Brain microvascular endothelial cell (primary cell): ENCODE measurements at regions not wholly inside any gene's neighbourhood (a gene's known extent, or its start where the extent isn't known, plus 50 kb on each side); places are given as distances from the start of the nearest gene placed in this dataset.

Experiments used
- DNase-seq: peaks from one replicate; pipeline ENCODE4 v3.0.0-alpha.2; 2020
- H3K27ac ChIP-seq: fragments of 250-450 bp; sonication (Bioruptor Pico); 2 replicates; pipeline ENCODE4 v1.5.1; 2020; ENCODE audit warnings: mild to moderate bottlenecking, moderate library complexity
- H3K27me3 ChIP-seq: fragments of 250-450 bp; sonication (Bioruptor Pico); replicated peaks from 2 replicates; pipeline ENCODE4 v1.5.1; 2020; ENCODE audit warnings: mild to moderate bottlenecking
- H3K36me3 ChIP-seq: fragments of 250-450 bp; sonication (Bioruptor Pico); replicated peaks from 2 replicates; pipeline ENCODE4 v1.5.1; 2020; ENCODE audit warnings: mild to moderate bottlenecking
- H3K4me3 ChIP-seq: 2 replicates; pipeline ENCODE4 v1.5.1; 2011; ENCODE audit warnings: low read depth, mild to moderate bottlenecking, control low read depth, low read length, moderate library complexity
- CTCF ChIP-seq: IDR thresholded peaks from 2 replicates; pipeline ENCODE4 v1.5.1; 2011; ENCODE audit warnings: low read depth, mild to moderate bottlenecking, moderate library complexity, low read length, control low read depth, inconsistent platforms; ENCODE audit errors: missing control alignments
- in situ Hi-C: cut with HindIII; loops from 2 replicates; pipeline ENCODE4 v1.10.0; 2017; ENCODE audit warnings: low sequenced_read_pairs, low pct_ligation_motif_present

DNA sequence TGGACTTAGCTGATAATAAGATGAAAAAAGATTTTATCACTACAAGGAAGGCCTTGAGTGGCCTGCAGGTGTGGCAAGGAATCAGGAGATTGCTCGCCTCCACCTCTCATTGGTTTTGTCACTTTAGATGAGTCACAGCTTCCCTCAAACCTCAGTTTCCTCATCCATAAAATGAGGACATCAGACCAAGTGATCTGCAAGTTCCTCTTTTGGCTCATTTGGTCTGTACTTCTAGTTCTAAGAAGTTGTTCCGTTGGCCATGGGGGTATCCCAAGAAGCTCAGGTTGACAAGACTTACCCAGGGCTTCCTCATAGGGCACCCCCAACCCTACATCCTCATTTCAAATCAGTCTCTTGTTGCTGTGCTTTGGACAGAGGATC is 254.1 kb downstream of the UACA start:
- no peak for TF ChIP-seq CTCF
- DNase-seq = no peak
- H3K4me3 ChIP-seq = no peak overlapping the region
- H3K36me3 ChIP-seq = no peaks in the 10 kb centered on the region
- no peak overlapping the region for H3K27ac ChIP-seq
- no peaks in the 10 kb centered on the region for H3K27me3 ChIP-seq
- in situ Hi-C loops = no loop called here

DNA sequence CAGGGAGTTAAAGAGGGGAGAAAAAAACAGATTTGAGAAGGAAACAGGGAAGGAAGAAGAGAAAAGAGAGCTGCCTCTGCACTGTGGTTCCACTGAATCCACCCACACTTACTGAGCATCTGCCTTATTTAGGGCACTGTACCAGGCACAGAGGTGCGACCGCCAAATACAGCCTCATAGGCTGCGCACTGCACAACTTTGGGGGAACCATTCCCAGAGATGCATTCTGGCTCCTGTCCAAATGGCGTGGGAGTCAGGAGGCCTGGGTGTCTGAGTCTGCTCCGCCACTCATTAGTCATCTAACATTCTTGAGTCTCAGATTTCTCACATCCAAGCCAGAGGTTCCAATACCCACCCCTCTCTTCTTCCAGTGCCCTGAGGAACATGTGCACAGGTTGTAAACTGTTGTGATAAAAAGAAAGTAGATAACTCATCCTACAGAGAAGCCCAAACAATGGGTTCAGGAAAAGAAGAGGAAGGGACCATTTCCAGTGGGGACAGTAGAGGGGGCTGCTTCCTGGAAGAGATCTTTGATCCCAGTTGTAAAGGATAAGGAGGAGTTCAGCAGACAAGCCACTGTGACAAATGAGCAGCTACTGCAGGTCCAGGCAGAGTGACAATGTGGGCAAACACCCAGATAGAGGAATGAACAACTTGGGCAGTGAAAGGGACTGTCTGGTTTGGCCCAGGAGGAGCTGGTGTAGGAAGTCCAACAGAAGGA is 254.6 kb downstream of the UACA start:
- H3K4me3 ChIP-seq = no peak overlapping the region
- H3K27ac ChIP-seq = peak overlapping the region; percentile 76
- H3K36me3 ChIP-seq = no peaks in the 10 kb centered on the region
- in situ Hi-C loops = no loop called here
- H3K27me3 ChIP-seq = no peaks in the 10 kb centered on the region
- TF ChIP-seq CTCF = peak; percentile 15
- DNase-seq = peak; percentile 94

DNA sequence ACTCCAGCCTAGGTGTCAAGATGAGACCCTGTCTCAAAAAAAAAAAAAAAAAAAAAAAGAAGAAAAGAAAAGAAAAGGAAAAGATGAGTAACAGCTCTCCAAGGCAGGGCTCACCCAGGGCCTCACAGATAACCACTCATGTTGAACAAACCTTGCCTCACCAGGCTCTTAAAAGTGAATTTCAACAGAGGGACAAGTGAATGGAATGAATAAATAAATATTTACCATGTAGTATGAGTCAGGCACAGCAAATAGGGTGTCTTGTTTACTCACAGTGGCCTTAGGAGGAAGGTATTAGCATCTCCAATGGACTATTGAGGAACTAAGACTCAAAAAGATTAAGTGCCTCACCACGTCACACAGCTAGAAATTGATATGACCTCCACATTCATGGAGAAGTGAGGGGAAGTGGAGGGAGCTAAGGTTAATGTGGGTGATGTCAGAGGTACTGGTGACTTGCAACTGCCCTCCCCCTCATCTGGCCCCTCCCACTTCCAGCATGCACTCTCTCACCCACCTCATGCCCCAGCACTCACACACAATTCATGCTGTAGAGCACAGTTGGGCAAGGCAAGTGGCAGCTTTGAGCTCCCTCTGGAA is 255.5 kb downstream of the UACA start:
- Histone ChIP-seq H3K4me3 (no peak overlapping the region), H3K27me3 (no peaks in the 10 kb centered on the region), H3K27ac (peak overlapping the region; percentile 76), H3K36me3 (no peaks in the 10 kb centered on the region)
- in situ Hi-C loops = no loop called here
- DNase-seq = peak; percentile 66
- TF ChIP-seq CTCF = no peak

- DNase-seq = no peak
- Histone ChIP-seq H3K36me3 (no peaks in the 10 kb centered on the region), H3K27ac (peak overlapping the region; percentile 27), H3K4me3 (no peak overlapping the region), H3K27me3 (no peaks in the 10 kb centered on the region)
- no peak for TF ChIP-seq CTCF
- in situ Hi-C loops = no loop called here
Observed at GRCh38 chr15:70505936-70506912, 257.1 kb downstream of the UACA start.

DNA sequence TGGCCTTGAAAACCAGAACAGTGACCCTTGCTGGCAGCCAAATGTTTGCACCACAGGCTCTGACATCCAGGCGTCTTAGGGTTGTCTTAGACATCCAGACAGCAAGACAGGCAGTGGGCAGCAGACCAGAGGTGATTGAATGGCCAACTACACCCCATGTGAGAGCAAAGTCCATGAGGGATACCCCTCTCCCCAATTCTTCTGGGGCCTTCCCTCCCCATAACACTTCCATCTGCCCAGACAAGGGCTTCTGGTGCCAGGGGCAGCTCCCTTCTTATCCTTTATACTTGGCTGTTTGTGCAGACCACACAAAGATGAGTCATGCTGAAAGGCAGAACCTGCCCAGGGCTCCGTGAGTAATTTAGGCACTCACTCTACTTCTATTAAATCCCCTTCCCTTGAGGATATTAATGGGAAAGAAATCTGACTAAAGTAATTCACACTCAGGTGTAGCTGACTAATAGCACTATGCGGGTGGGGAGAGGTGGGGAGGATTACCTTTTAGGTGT is 257.9 kb downstream of the UACA start:
- peak overlapping the region; percentile 27 for H3K27ac ChIP-seq
- H3K27me3 ChIP-seq = no peaks in the 10 kb centered on the region

More for the DNA sequence above, 257.9 kb downstream of the UACA start:
- Histone ChIP-seq H3K4me3 (no peak overlapping the region), H3K36me3 (no peaks in the 10 kb centered on the region)
- in situ Hi-C loops = no loop called here
- TF ChIP-seq CTCF = peak; percentile 11
- DNase-seq = peak; percentile 82
